ENCODE measurements at regions not wholly inside any gene's neighbourhood (a gene's known extent, or its start where the extent isn't known, plus 50 kb on each side); places are given as distances from the start of the nearest gene placed in this dataset.

DNA sequence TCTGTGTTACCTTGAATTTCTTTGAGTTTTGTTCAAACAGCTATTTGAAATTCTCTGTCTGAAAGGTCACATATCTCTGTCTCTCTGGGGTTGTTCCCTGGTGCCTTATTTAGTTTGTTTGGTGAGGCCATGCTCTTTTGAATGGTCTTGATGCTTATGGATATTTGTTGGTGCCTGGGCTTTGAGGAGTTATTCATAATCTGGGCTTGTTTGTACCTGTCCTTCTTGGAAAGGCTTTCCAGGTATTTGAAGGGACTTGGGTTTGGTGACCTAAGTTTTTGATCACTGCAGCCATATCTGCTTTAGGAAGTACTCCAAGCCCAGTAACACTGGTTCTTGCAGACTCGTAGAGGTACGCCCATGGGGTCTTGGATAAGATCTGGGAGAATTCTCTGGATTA is 63.3 kb upstream of the MAGI3 start:
- TF ChIP-seq CTCF (IDR thresholded peaks at IDR 0.05) = no peak
- TF ChIP-seq POLR2A (IDR thresholded peaks at IDR 0.05) = no peak
- no peaks in the 10 kb centered on the region for H3K36me3 ChIP-seq
- no peaks in the 10 kb centered on the region for H3K27me3 ChIP-seq
- H3K9me3 ChIP-seq = no peaks in the 10 kb centered on the region
- no peak overlapping the region for H3K4me3 ChIP-seq
- DNase-seq = no peak
- no peak overlapping the region for H3K27ac ChIP-seq
- no peaks in the 10 kb centered on the region for H3K4me1 ChIP-seq

DNA sequence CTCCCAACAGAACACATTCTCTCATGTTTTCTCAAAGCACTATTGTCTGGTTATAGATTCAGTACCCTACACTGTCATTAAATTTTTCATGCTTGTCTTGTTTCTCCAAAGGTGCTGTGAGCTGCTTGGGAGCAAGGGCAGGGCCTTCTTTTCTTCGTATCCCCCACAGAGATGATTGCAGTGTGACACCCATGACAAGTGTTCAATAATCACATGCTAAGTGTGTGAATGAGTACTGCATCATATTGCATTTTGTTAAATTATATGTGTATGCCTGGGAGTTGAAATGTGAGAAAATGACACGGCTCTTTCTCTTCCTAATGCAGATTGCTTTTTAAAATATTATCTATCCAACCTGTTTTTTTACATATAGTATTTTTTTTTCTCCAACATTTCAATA is 57.3 kb upstream of the MAGI3 start:
- H3K4me3 ChIP-seq = no peak overlapping the region
- DNase-seq = no peak
- no peaks in the 10 kb centered on the region for H3K4me1 ChIP-seq
- no peaks in the 10 kb centered on the region for H3K9me3 ChIP-seq
- TF ChIP-seq CTCF (IDR thresholded peaks at IDR 0.05) (no peak), POLR2A (IDR thresholded peaks at IDR 0.05) (no peak)
- no peak overlapping the region for H3K27ac ChIP-seq
- no peaks in the 10 kb centered on the region for H3K36me3 ChIP-seq
- H3K27me3 ChIP-seq = no peaks in the 10 kb centered on the region

DNA sequence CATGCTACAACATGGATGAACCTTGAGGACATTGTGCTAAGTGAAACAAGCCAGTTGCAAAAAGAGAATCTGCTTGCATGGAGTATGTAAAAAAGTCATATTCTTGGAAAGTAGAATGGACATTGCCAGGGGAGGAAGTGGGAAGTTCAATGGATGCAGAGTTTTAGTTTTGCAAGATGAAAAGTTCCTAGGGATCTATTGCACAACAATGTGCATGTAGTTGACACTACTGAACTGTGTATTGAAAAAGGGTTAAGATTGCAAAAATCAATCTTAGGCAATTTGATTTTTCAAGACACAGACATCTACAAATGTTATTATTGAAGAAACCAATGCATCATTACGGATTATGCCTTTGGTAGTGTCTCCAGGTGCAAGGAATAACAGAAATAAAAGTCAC is 50.3 kb upstream of the MAGI3 start:
- H3K27ac ChIP-seq = no peak overlapping the region
- no peaks in the 10 kb centered on the region for H3K27me3 ChIP-seq
- no peaks in the 10 kb centered on the region for H3K36me3 ChIP-seq
- H3K4me1 ChIP-seq = no peaks in the 10 kb centered on the region
- DNase-seq = no peak
- no peak overlapping the region for H3K4me3 ChIP-seq
- no peaks in the 10 kb centered on the region for H3K9me3 ChIP-seq
- TF ChIP-seq POLR2A (IDR thresholded peaks at IDR 0.05) = no peak
- TF ChIP-seq CTCF (IDR thresholded peaks at IDR 0.05) = no peak

Data from Peyer's patch (tissue), 4 donors.